ENCODE measurements at regions not wholly inside any gene's neighbourhood (a gene's known extent, or its start where the extent isn't known, plus 50 kb on each side); places are given as distances from the start of the nearest gene placed in this dataset.

- H3K27ac ChIP-seq, result no peak overlapping the region
- no peaks in the 10 kb centered on the region for H3K79me2 ChIP-seq (ENCODE audit: insufficient read depth, low read depth)
- no peak overlapping the region for H3K4me3 ChIP-seq (IDR thresholded peaks at IDR 0.05; ENCODE audit: insufficient read depth, low read depth, low read length)
- H3K27me3 ChIP-seq (ENCODE audit: insufficient read depth, low read depth), result no peaks in the 10 kb centered on the region
- no peak overlapping the region for H2AFZ ChIP-seq (ENCODE audit: low read depth)
- no peaks in the 10 kb centered on the region for H3K4me1 ChIP-seq (ENCODE audit: low read depth, poor library complexity, severe bottlenecking)
- H3K4me2 ChIP-seq, result no peak overlapping the region
- no peak overlapping the region for H3K9ac ChIP-seq
- no peaks in the 10 kb centered on the region for H3K36me3 ChIP-seq (ENCODE audit: insufficient read depth)
- H4K20me1 ChIP-seq (ENCODE audit: insufficient read depth), result no peaks in the 10 kb centered on the region
- no peak for TF ChIP-seq CTCF (conservative IDR thresholded peaks at IDR 0.05; ENCODE audit: low read depth, low read length)
These were observed 549.0 kb upstream of the VSTM2A start for GRCh38 chr7:53993224-53993623.

- H3K4me3 ChIP-seq (IDR thresholded peaks at IDR 0.05; ENCODE audit: insufficient read depth, low read depth, low read length), result no peak overlapping the region
- TF ChIP-seq CTCF (conservative IDR thresholded peaks at IDR 0.05; ENCODE audit: low read depth, low read length), result no peak
- H4K20me1 ChIP-seq (ENCODE audit: insufficient read depth), result no peaks in the 10 kb centered on the region
- no peak overlapping the region for H3K4me2 ChIP-seq
- no peaks in the 10 kb centered on the region for H3K79me2 ChIP-seq (ENCODE audit: insufficient read depth, low read depth)
- no peak overlapping the region for H3K27ac ChIP-seq
- no peaks in the 10 kb centered on the region for H3K36me3 ChIP-seq (ENCODE audit: insufficient read depth)
- no peak overlapping the region for H2AFZ ChIP-seq (ENCODE audit: low read depth)
- H3K9ac ChIP-seq, result no peak overlapping the region
- H3K27me3 ChIP-seq (ENCODE audit: insufficient read depth, low read depth), result no peaks in the 10 kb centered on the region
- no peaks in the 10 kb centered on the region for H3K4me1 ChIP-seq (ENCODE audit: low read depth, poor library complexity, severe bottlenecking)
These were observed 545.3 kb upstream of the VSTM2A start for GRCh38 chr7:53996876-53997275.

GRCh38 chr7:54014765-54015164 lies 527.4 kb upstream of the VSTM2A start:
- no peak for TF ChIP-seq CTCF (conservative IDR thresholded peaks at IDR 0.05; ENCODE audit: low read depth, low read length)
- no peak overlapping the region for H3K9ac ChIP-seq
- no peak overlapping the region for H3K4me2 ChIP-seq
- no peaks in the 10 kb centered on the region for H3K36me3 ChIP-seq (ENCODE audit: insufficient read depth)
- H3K27me3 ChIP-seq (ENCODE audit: insufficient read depth, low read depth), result no peaks in the 10 kb centered on the region
- H3K27ac ChIP-seq, result no peak overlapping the region
- no peak overlapping the region for H2AFZ ChIP-seq (ENCODE audit: low read depth)
- H3K4me3 ChIP-seq (IDR thresholded peaks at IDR 0.05; ENCODE audit: insufficient read depth, low read depth, low read length), result no peak overlapping the region
- no peaks in the 10 kb centered on the region for H4K20me1 ChIP-seq (ENCODE audit: insufficient read depth)
- H3K4me1 ChIP-seq (ENCODE audit: low read depth, poor library complexity, severe bottlenecking), result peaks cover 5% of the 10 kb centered on the region
- H3K79me2 ChIP-seq (ENCODE audit: insufficient read depth, low read depth), result no peaks in the 10 kb centered on the region

- Histone ChIP-seq H3K4me3 (IDR thresholded peaks at IDR 0.05; ENCODE audit: insufficient read depth, low read depth, low read length) (no peak overlapping the region), H3K79me2 (ENCODE audit: insufficient read depth, low read depth) (no peaks in the 10 kb centered on the region), H3K9ac (no peak overlapping the region), H2AFZ (ENCODE audit: low read depth) (no peak overlapping the region), H4K20me1 (ENCODE audit: insufficient read depth) (no peaks in the 10 kb centered on the region), H3K36me3 (ENCODE audit: insufficient read depth) (no peaks in the 10 kb centered on the region), H3K4me2 (no peak overlapping the region), H3K4me1 (ENCODE audit: low read depth, poor library complexity, severe bottlenecking) (peaks cover 5% of the 10 kb centered on the region), H3K27ac (no peak overlapping the region), H3K27me3 (ENCODE audit: insufficient read depth, low read depth) (no peaks in the 10 kb centered on the region)
- no peak for TF ChIP-seq CTCF (conservative IDR thresholded peaks at IDR 0.05; ENCODE audit: low read depth, low read length)
These were observed 526.9 kb upstream of the VSTM2A start for GRCh38 chr7:54015251-54015650.

GRCh38 chr7:54037873-54038272 lies 504.3 kb upstream of the VSTM2A start:
- Histone ChIP-seq H2AFZ (ENCODE audit: low read depth) (no peak overlapping the region), H3K36me3 (ENCODE audit: insufficient read depth) (no peaks in the 10 kb centered on the region), H3K4me3 (IDR thresholded peaks at IDR 0.05; ENCODE audit: insufficient read depth, low read depth, low read length) (no peak overlapping the region), H3K27me3 (ENCODE audit: insufficient read depth, low read depth) (no peaks in the 10 kb centered on the region), H3K27ac (no peak overlapping the region), H3K4me1 (ENCODE audit: low read depth, poor library complexity, severe bottlenecking) (no peaks in the 10 kb centered on the region), H3K9ac (no peak overlapping the region), H4K20me1 (ENCODE audit: insufficient read depth) (no peaks in the 10 kb centered on the region), H3K4me2 (no peak overlapping the region), H3K79me2 (ENCODE audit: insufficient read depth, low read depth) (no peaks in the 10 kb centered on the region)
- no peak for TF ChIP-seq CTCF (conservative IDR thresholded peaks at IDR 0.05; ENCODE audit: low read depth, low read length)

Measured in KMS-11 (cell line).